ENCODE measurements at regions not wholly inside any gene's neighbourhood (a gene's known extent, or its start where the extent isn't known, plus 50 kb on each side); places are given as distances from the start of the nearest gene placed in this dataset.

DNA sequence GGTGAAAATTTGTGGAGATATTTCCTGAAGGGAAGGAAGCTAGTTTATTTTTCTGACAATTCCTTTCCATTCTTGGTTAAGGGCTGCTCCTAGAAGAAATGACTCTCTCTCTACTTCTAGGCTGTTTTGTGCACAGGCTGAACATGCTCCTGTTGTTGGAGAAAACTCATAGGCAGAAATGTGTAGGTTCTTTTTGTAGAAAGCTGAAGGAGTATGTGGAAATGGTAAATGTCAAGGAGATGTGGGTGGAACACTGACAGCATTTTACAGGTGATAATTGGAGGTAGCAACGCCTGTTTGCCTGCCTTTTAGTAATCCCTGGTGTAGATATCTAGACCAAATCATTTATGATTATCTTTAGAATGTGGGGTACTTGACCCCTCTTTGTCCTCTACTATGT is 322.2 kb upstream of the TBC1D5 start:
- no peak for TF ChIP-seq CTCF (conservative IDR thresholded peaks at IDR 0.05 in 1 of 2, IDR thresholded peaks at IDR 0.05 in 1 of 2; ENCODE audit: extremely low read depth in 1 of 2, insufficient read depth in 1 of 2, low read depth in 1 of 2, low read length in 2 of 2)
- TF ChIP-seq EZH2 (IDR thresholded peaks at IDR 0.05; ENCODE audit: borderline replicate concordance, low read length) = no peak
